GM23338 (cell line): ENCODE measurements at regions not wholly inside any gene's neighbourhood (a gene's known extent, or its start where the extent isn't known, plus 50 kb on each side); places are given as distances from the start of the nearest gene placed in this dataset.

ENCODE experiments used
- ATAC-seq: fragments of 200-7000 bp; cut with Tn5 transposase; 3 replicates; pipeline ENCODE4 v1.9.1; 2020
- DNase-seq: peaks from one replicate; pipeline ENCODE4 v3.0.0-alpha.2; 2015; ENCODE audit warnings: low spot score
- H2AFZ ChIP-seq: fragments of 200-600 bp; sonication (generic); 2 replicates; pipeline ENCODE4 v1.8.0; 2016; ENCODE audit warnings: antibody characterized with exemption, mild to moderate bottlenecking, moderate library complexity
- H3F3A ChIP-seq: fragments of 200-600 bp; sonication (generic); replicated peaks from 2 replicates; pipeline ENCODE4 v1.8.0; 2017; ENCODE audit warnings: antibody characterized with exemption, mixed run types, low read depth
- H3K27ac ChIP-seq: fragments of 200-600 bp; sonication (generic); 2 replicates; pipeline ENCODE4 v1.6.1; 2016; ENCODE audit warnings: low read depth
- H3K27me3 ChIP-seq: fragments of 200-600 bp; sonication (generic); 2 replicates; pipeline ENCODE4 v1.8.0; 2016; ENCODE audit warnings: mild to moderate bottlenecking, mixed run types, moderate library complexity; ENCODE audit not compliant: insufficient read depth
- H3K36me3 ChIP-seq: fragments of 200-600 bp; sonication (generic); 2 replicates; pipeline ENCODE4 v1.8.0; 2016; ENCODE audit warnings: mild to moderate bottlenecking; ENCODE audit not compliant: insufficient read depth
- H3K4me1 ChIP-seq: fragments of 200-600 bp; sonication (generic); 2 replicates; pipeline ENCODE4 v1.8.0; 2016; ENCODE audit warnings: mild to moderate bottlenecking, moderate library complexity; ENCODE audit not compliant: insufficient read depth
- H3K4me2 ChIP-seq: fragments of 200-600 bp; sonication (generic); 2 replicates; pipeline ENCODE4 v1.7.1; 2017; ENCODE audit warnings: mixed run types
- H3K4me3 ChIP-seq: fragments of 200-600 bp; sonication (generic); 2 replicates; pipeline ENCODE4 v1.6.1; 2016; ENCODE audit warnings: mixed run types
- H3K79me2 ChIP-seq: fragments of 200-600 bp; sonication (generic); replicated peaks from 2 replicates; pipeline ENCODE4 v1.8.0; 2017; ENCODE audit warnings: mild to moderate bottlenecking; ENCODE audit not compliant: insufficient read depth
- H3K9me2 ChIP-seq: fragments of 200-600 bp; sonication (generic); 2 replicates; pipeline ENCODE4 v1.8.0; 2017; ENCODE audit not compliant: insufficient read depth
- H4K20me1 ChIP-seq: fragments of 200-600 bp; sonication (generic); replicated peaks from 2 replicates; pipeline ENCODE4 v1.8.0; 2017; ENCODE audit warnings: mild to moderate bottlenecking; ENCODE audit not compliant: insufficient read depth
- H3K27ac Mint-ChIP-seq: 2 replicates; pipeline ENCODE4 v1.8.0; 2020; ENCODE audit warnings: inconsistent platforms, mild to moderate bottlenecking, moderate library complexity, mixed read lengths
- H3K27me3 Mint-ChIP-seq: 3 replicates; pipeline ENCODE4 v1.8.0; 2022; ENCODE audit warnings: low read depth, mild to moderate bottlenecking, moderate library complexity, mixed read lengths, inconsistent platforms; ENCODE audit not compliant: insufficient read depth, poor library complexity
- H3K36me3 Mint-ChIP-seq: 3 replicates; pipeline ENCODE4 v1.8.0; 2021; ENCODE audit warnings: low read depth, mild to moderate bottlenecking, inconsistent platforms, moderate library complexity, mixed read lengths
- H3K4me1 Mint-ChIP-seq: 3 replicates; pipeline ENCODE4 v1.8.0; 2020; ENCODE audit warnings: mild to moderate bottlenecking, inconsistent platforms, mixed read lengths
- H3K4me3 Mint-ChIP-seq: 3 replicates; pipeline ENCODE4 v1.8.0; 2021; ENCODE audit warnings: moderate library complexity, mild to moderate bottlenecking, inconsistent platforms, mixed read lengths
- H3K9me3 Mint-ChIP-seq: 3 replicates; pipeline ENCODE4 v1.8.0; 2020; ENCODE audit warnings: moderate library complexity, mild to moderate bottlenecking, inconsistent platforms, mixed read lengths
- CREB1 ChIP-seq: fragments of 250-450 bp; sonication (Bioruptor Pico); IDR thresholded peaks from 2 replicates; pipeline ENCODE4 v1.5.0; 2020; ENCODE audit warnings: low read depth, mild to moderate bottlenecking, moderate library complexity
- CTCF ChIP-seq, 2 experiments: fragments of 200-600 bp in 1 of 2; sonication (generic) in 1 of 2; conservative IDR thresholded peaks; 2 replicates each; pipeline versions ENCODE4 v1.5.1 to v1.6.1; 2016 to 2017; ENCODE audit warnings: antibody characterized with exemption in 2 of 2, low read depth in 2 of 2, mild to moderate bottlenecking in 2 of 2, moderate library complexity in 1 of 2
- ETS1 ChIP-seq: IDR thresholded peaks from 2 replicates; pipeline ENCODE4 v1.6.1; 2016; ENCODE audit warnings: antibody characterized with exemption
- EZH2 ChIP-seq: fragments of 200-600 bp; sonication (generic); IDR thresholded peaks from one replicate; pipeline ENCODE4 v1.8.0; 2017; ENCODE audit warnings: antibody characterized with exemption, mild to moderate bottlenecking, low read depth; ENCODE audit not compliant: unreplicated experiment
- EZH2phosphoT487 ChIP-seq: fragments of 200-600 bp; sonication (generic); IDR thresholded peaks from one replicate; pipeline ENCODE4 v1.8.1; 2018; ENCODE audit warnings: antibody characterized with exemption; ENCODE audit not compliant: unreplicated experiment
- JUNB ChIP-seq: IDR thresholded peaks from one replicate; pipeline ENCODE4 v1.6.1; 2016; ENCODE audit warnings: antibody characterized with exemption; ENCODE audit not compliant: unreplicated experiment
- NANOG ChIP-seq: IDR thresholded peaks from 2 replicates; pipeline ENCODE4 v1.6.1; 2016; ENCODE audit warnings: antibody characterized with exemption, borderline replicate concordance
- POLR2AphosphoS5 ChIP-seq: IDR thresholded peaks from 2 replicates; pipeline ENCODE4 v1.6.1; 2016; ENCODE audit warnings: antibody characterized with exemption, low read depth
- REST ChIP-seq: IDR thresholded peaks from one replicate; pipeline ENCODE4 v1.6.1; 2018; ENCODE audit warnings: antibody characterized with exemption; ENCODE audit not compliant: unreplicated experiment
- STAT1 ChIP-seq: IDR thresholded peaks from one replicate; pipeline ENCODE4 v1.6.1; 2016; ENCODE audit warnings: antibody characterized with exemption; ENCODE audit not compliant: unreplicated experiment
- ZNF114 ChIP-seq: fragments of 250-450 bp; sonication (Bioruptor Pico); IDR thresholded peaks from 2 replicates; pipeline ENCODE4 v1.5.0; 2020; ENCODE audit warnings: mild to moderate bottlenecking, moderate library complexity
- ZNF331 ChIP-seq: fragments of 250-450 bp; sonication (Bioruptor Pico); IDR thresholded peaks from 2 replicates; pipeline ENCODE4 v1.5.0; 2020; ENCODE audit warnings: low read depth, mild to moderate bottlenecking, moderate library complexity
- ZNF462 ChIP-seq: fragments of 250-450 bp; sonication (Bioruptor Pico); IDR thresholded peaks from 2 replicates; pipeline ENCODE4 v1.5.0; 2020; ENCODE audit warnings: mild to moderate bottlenecking, moderate library complexity

- DNase-seq (no peak), ATAC-seq (no peak)
- H4K20me1 ChIP-seq: no peaks in the 10 kb centered on the region
- H3K27ac ChIP-seq: no peak overlapping the region
- Mint-ChIP-seq H3K4me1 (peaks cover 29% of the 10 kb centered on the region), H3K36me3 (peaks cover 13% of the 10 kb centered on the region), H3K9me3 (peaks cover 12% of the 10 kb centered on the region), H3K27ac (no peak overlapping the region), H3K27me3 (peaks cover 13% of the 10 kb centered on the region), H3K4me3 (no peak overlapping the region)
- H3K36me3 ChIP-seq: no peaks in the 10 kb centered on the region
- H3K4me2 ChIP-seq: peak overlapping the region; percentile 32; the same call in 1 of the 2 replicates
- H2AFZ ChIP-seq: no peak overlapping the region
- peaks cover 24% of the 10 kb centered on the region for H3K4me1 ChIP-seq
- no peak overlapping the region for H3K4me3 ChIP-seq
- peaks cover 12% of the 10 kb centered on the region; the same call in 1 of the 2 replicates for H3K9me2 ChIP-seq
- H3K27me3 ChIP-seq: no peaks in the 10 kb centered on the region
- H3F3A ChIP-seq: no peaks in the 10 kb centered on the region
- no peak for TF ChIP-seq STAT1
- TF ChIP-seq EZH2: no peak
- no peak for TF ChIP-seq CREB1 (CRISPR knock-in tag)
- TF ChIP-seq ZNF114 (CRISPR knock-in tag): no peak
- no peak for TF ChIP-seq ZNF331
- no peak for TF ChIP-seq JUNB
- no peak for TF ChIP-seq ZNF462 (CRISPR knock-in tag)
- no peak for TF ChIP-seq CTCF (conservative IDR thresholded peaks at IDR 0.05; ENCODE audit: low read depth in 2 of 2)
- no peak for TF ChIP-seq EZH2phosphoT487
- TF ChIP-seq POLR2AphosphoS5: no peak
- no peak for TF ChIP-seq ETS1
- no peak for TF ChIP-seq REST
- TF ChIP-seq NANOG: no peak
- no peaks in the 10 kb centered on the region for H3K79me2 ChIP-seq
These were observed 137.5 kb upstream of the RFLNA start for GRCh38 chr12:124157406-124157805.
